Nephron progenitor cell (in vitro differentiated cells): ENCODE measurements at regions not wholly inside any gene's neighbourhood (a gene's known extent, or its start where the extent isn't known, plus 50 kb on each side); places are given as distances from the start of the nearest gene placed in this dataset.

ENCODE experiments used
- DNase-seq: peaks from one replicate; pipeline ENCODE4 v3.0.0; 2021
- H3K27ac Mint-ChIP-seq: 2 replicates; pipeline ENCODE4 v1.8.0; 2021; ENCODE audit warnings: mild to moderate bottlenecking, moderate library complexity, mixed read lengths
- H3K27me3 Mint-ChIP-seq: 2 replicates; pipeline ENCODE4 v1.8.0; 2021; ENCODE audit warnings: mild to moderate bottlenecking, low read depth, mixed read lengths; ENCODE audit not compliant: poor library complexity
- H3K36me3 Mint-ChIP-seq: 2 replicates; pipeline ENCODE4 v1.8.0; 2021; ENCODE audit warnings: low read depth, mixed read lengths
- H3K4me1 Mint-ChIP-seq: 2 replicates; pipeline ENCODE4 v1.8.0; 2021; ENCODE audit warnings: mixed read lengths
- H3K4me3 Mint-ChIP-seq: 2 replicates; pipeline ENCODE4 v1.8.0; 2021; ENCODE audit warnings: mild to moderate bottlenecking, moderate library complexity, mixed read lengths
- H3K9me3 Mint-ChIP-seq: 2 replicates; pipeline ENCODE4 v1.8.0; 2021; ENCODE audit warnings: mild to moderate bottlenecking, moderate library complexity, mixed read lengths
- TF ChIP-seq, protein P1 (sequence below): fragments of 200-600 bp; sonication (generic); IDR thresholded peaks from 2 replicates; pipeline ENCODE4 v1.5.0; 2021; ENCODE audit warnings: antibody characterized with exemption

DNA sequence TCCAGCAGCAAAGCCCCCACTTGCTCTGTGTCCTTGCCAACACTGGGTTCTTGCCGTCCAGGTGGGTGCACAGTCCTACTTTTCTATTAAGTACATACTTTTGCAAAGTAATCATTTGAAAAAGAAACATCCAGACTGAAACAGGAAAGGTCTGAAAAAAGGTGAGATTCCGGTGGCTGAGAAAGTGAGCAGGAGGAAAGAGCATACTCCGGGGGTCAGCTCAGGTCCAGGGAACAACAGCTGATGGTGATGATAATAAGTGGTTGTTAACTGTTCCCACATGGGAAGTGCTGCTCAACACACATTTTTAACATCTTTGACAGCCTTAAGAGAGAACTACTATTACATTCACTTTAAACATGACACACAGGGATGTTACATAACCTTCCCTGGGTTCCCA, 86.1 kb upstream of the UXS1 start:
- TF ChIP-seq, protein P1, sequence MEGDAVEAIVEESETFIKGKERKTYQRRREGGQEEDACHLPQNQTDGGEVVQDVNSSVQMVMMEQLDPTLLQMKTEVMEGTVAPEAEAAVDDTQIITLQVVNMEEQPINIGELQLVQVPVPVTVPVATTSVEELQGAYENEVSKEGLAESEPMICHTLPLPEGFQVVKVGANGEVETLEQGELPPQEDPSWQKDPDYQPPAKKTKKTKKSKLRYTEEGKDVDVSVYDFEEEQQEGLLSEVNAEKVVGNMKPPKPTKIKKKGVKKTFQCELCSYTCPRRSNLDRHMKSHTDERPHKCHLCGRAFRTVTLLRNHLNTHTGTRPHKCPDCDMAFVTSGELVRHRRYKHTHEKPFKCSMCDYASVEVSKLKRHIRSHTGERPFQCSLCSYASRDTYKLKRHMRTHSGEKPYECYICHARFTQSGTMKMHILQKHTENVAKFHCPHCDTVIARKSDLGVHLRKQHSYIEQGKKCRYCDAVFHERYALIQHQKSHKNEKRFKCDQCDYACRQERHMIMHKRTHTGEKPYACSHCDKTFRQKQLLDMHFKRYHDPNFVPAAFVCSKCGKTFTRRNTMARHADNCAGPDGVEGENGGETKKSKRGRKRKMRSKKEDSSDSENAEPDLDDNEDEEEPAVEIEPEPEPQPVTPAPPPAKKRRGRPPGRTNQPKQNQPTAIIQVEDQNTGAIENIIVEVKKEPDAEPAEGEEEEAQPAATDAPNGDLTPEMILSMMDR = no peak
- H3K4me3 Mint-ChIP-seq = no peak overlapping the region
- H3K4me1 Mint-ChIP-seq = peaks cover 48% of the 10 kb centered on the region
- H3K36me3 Mint-ChIP-seq = no peaks in the 10 kb centered on the region
- no peak for DNase-seq
- H3K27me3 Mint-ChIP-seq = peaks cover 5% of the 10 kb centered on the region
- peak overlapping the region; percentile 18 for H3K27ac Mint-ChIP-seq
- no peaks in the 10 kb centered on the region for H3K9me3 Mint-ChIP-seq

DNA sequence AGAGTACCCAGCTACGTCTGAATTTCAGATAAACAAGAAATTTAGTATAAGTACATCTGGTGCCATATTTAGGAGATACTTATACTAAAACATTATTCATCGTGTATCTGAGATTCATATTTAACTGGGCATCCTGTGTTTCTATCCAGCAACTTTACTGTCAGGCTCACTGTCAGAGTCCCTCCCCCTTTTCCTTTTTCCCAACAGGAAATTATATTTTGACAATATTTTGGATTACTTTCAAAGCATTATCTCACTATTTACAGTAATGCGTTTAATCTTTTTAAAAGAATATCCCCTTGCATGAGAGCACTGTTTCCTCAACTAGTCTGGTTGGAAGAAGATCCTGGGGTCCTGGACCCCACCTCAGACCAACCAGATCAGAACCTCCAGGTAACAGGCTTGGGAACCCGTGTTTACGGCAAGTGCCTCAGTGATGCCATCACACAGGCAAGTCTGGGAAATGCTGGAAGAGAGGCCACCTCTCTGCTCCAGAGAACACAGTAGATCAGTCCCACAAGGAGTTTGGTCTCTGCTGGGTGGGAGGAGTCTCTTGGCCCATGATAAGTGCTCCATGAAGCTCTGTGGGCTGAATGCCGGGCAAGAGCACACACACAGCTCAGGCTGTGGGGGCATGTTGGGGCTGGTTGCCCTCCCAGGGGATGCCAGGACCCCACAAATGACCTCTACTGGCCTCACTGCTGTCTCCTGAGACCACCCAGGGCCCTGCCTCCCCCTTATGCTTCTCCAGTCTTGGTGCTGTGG, 84.2 kb upstream of the UXS1 start:
- Mint-ChIP-seq H3K27ac (no peak overlapping the region), H3K36me3 (no peaks in the 10 kb centered on the region), H3K27me3 (peaks cover 5% of the 10 kb centered on the region), H3K4me3 (no peak overlapping the region), H3K9me3 (peaks cover 3% of the 10 kb centered on the region), H3K4me1 (peaks cover 30% of the 10 kb centered on the region)
- no peak for DNase-seq
- TF ChIP-seq, protein P1 = no peak

DNA sequence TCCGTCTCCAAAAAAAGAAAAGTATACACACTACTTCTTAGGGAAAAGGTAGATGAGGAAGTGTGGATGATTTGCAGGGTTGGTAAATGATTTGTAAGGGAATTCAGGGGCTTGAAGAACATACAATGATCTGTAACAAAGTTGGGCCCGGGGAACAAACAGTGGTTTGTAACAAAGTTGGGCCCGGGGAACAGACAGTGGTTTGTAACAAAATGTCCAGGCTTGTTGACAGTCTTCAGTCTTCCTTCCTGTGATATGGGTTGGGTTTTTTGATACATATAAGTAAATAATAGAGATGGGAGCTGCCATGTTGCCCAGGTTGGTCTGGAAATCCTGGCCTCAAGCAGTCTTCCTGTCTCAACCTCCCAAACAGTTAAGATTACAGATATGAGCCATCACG, 83.3 kb upstream of the UXS1 start:
- Mint-ChIP-seq H3K4me1 (peaks cover 23% of the 10 kb centered on the region), H3K36me3 (no peaks in the 10 kb centered on the region), H3K27ac (no peak overlapping the region), H3K4me3 (no peak overlapping the region), H3K27me3 (peaks cover 5% of the 10 kb centered on the region), H3K9me3 (peaks cover 3% of the 10 kb centered on the region)
- TF ChIP-seq, protein P1 = no peak
- no peak for DNase-seq

DNA sequence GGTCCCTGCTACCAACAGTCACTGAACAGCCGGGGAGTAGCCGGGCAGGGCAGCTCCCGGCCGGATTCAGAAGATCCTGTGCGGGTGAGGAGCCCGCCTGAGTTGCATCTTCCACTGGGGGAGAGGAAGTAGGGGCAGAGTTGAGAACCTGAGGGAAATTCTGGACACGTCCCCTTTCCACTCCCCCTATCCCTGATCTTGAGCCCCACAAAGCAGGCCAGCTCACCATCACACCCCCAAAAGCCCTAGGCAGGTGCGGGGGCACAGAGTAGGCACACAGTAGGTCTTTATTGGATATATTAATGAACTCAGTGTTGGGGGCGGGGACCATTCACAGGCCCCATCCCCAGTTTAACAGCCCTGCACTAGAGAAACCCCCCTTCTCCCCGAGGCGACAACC, 81.9 kb upstream of the UXS1 start:
- DNase-seq = no peak
- Mint-ChIP-seq H3K36me3 (no peaks in the 10 kb centered on the region), H3K4me1 (peaks cover 24% of the 10 kb centered on the region), H3K27me3 (peaks cover 3% of the 10 kb centered on the region), H3K27ac (no peak overlapping the region), H3K9me3 (peaks cover 3% of the 10 kb centered on the region), H3K4me3 (no peak overlapping the region)
- TF ChIP-seq, protein P1 = no peak

DNA sequence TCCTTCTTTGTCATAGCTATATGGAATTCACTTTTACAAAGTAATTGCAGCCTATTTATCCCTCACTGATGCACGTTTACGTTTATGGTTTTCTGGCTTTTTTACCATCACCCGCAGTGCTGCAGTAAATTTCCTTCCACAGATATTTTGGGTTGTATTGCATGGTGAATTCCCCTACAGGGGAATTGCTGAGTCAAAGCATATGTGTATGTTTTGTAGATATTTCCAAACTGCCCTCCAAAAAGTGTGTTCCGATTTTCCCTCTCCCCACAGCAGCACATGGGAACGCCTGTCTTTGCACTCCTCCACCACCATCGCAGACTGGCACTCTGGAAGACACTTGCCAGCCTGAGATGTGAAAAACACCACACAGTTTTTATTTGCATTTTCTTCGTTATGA, 80.6 kb upstream of the UXS1 start:
- Mint-ChIP-seq H3K4me1 (peaks cover 11% of the 10 kb centered on the region), H3K27me3 (peaks cover 3% of the 10 kb centered on the region), H3K36me3 (no peaks in the 10 kb centered on the region), H3K9me3 (peaks cover 3% of the 10 kb centered on the region), H3K27ac (peak overlapping the region; percentile 68), H3K4me3 (no peak overlapping the region)
- TF ChIP-seq, protein P1 = no peak
- no peak for DNase-seq

DNA sequence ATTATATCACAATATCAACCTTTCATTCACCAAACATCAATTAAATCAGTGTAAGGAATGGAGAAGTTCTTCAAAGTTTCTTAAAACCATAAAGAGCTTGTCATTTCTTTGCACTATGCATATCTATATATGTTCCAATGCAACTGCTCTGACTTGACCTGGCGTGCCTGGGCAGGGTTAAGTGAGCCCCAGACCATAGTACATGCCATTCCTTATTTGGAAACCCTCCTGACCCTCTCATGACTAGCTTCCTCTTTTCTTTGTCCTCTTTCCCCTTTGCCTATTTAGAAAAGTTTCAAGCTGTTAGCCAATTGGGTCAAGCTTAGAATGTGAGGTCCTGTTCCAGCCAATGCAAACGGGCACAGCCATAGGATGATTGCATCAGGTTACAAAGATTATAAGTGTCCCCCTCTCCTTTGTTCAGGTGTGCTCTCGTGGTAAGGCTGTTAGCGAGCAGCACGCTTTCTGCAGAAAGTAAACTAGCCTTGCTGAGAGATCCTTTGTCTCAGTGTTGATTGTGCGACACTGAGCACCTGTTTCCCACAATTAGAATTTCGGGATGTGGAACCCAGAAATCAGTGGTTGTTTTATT, 78.2 kb upstream of the UXS1 start:
- no peak overlapping the region for H3K27ac Mint-ChIP-seq
- no peaks in the 10 kb centered on the region for H3K36me3 Mint-ChIP-seq
- H3K9me3 Mint-ChIP-seq = peaks cover 3% of the 10 kb centered on the region
- peaks cover 13% of the 10 kb centered on the region for H3K4me1 Mint-ChIP-seq
- no peak for DNase-seq
- no peak overlapping the region for H3K4me3 Mint-ChIP-seq
- H3K27me3 Mint-ChIP-seq = no peaks in the 10 kb centered on the region
- TF ChIP-seq, protein P1 = no peak
